ENCODE measurements at regions not wholly inside any gene's neighbourhood (a gene's known extent, or its start where the extent isn't known, plus 50 kb on each side); places are given as distances from the start of the nearest gene placed in this dataset.

GRCh38 chr12:125786143-125786542 is 720.9 kb downstream of the AACS start:
- TF ChIP-seq, protein P1, sequence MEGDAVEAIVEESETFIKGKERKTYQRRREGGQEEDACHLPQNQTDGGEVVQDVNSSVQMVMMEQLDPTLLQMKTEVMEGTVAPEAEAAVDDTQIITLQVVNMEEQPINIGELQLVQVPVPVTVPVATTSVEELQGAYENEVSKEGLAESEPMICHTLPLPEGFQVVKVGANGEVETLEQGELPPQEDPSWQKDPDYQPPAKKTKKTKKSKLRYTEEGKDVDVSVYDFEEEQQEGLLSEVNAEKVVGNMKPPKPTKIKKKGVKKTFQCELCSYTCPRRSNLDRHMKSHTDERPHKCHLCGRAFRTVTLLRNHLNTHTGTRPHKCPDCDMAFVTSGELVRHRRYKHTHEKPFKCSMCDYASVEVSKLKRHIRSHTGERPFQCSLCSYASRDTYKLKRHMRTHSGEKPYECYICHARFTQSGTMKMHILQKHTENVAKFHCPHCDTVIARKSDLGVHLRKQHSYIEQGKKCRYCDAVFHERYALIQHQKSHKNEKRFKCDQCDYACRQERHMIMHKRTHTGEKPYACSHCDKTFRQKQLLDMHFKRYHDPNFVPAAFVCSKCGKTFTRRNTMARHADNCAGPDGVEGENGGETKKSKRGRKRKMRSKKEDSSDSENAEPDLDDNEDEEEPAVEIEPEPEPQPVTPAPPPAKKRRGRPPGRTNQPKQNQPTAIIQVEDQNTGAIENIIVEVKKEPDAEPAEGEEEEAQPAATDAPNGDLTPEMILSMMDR (IDR thresholded peaks at IDR 0.05) = no peak
- TF ChIP-seq POLR2A (IDR thresholded peaks at IDR 0.05) = no peak

All from heart left ventricle (tissue), 13 donors.